ENCODE measurements at regions not wholly inside any gene's neighbourhood (a gene's known extent, or its start where the extent isn't known, plus 50 kb on each side); places are given as distances from the start of the nearest gene placed in this dataset.

DNA sequence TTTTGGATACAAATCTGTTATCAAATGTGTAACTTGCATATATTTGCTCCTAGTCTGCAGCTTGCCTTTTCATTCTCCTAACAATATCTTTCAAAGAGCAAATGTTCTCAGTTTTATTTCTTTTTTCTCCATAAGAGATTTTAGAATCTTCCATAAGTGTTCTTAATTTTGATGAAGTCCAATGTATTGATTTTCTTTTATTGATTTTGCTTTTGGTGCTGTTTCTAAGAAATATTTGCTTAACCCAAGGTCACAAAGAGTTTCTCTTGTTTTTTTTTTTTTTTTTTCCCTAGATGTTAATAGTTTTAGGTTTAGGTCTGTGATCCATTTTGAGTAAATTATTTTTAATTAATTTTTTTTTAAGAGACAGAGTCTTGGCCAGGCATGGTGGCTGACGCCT, 75.8 kb upstream of the SPRED2 start:
- no peak overlapping the region for H3K4me3 ChIP-seq (replicated peaks in 1 of 3)
- no peaks in the 10 kb centered on the region for H3K4me1 ChIP-seq
- no peaks in the 10 kb centered on the region for H3K9me3 ChIP-seq
- H3K27ac ChIP-seq = no peak overlapping the region
- 100% methylated on average over 1 of the region's 1 CpG for WGBS, 2 donors
- intact Hi-C loops (cut with DNase I) = no loop called here
- no peaks in the 10 kb centered on the region for H3K27me3 ChIP-seq
- DNase-seq = no peak
- no peaks in the 10 kb centered on the region for H3K36me3 ChIP-seq
- TF ChIP-seq, protein P1, sequence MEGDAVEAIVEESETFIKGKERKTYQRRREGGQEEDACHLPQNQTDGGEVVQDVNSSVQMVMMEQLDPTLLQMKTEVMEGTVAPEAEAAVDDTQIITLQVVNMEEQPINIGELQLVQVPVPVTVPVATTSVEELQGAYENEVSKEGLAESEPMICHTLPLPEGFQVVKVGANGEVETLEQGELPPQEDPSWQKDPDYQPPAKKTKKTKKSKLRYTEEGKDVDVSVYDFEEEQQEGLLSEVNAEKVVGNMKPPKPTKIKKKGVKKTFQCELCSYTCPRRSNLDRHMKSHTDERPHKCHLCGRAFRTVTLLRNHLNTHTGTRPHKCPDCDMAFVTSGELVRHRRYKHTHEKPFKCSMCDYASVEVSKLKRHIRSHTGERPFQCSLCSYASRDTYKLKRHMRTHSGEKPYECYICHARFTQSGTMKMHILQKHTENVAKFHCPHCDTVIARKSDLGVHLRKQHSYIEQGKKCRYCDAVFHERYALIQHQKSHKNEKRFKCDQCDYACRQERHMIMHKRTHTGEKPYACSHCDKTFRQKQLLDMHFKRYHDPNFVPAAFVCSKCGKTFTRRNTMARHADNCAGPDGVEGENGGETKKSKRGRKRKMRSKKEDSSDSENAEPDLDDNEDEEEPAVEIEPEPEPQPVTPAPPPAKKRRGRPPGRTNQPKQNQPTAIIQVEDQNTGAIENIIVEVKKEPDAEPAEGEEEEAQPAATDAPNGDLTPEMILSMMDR (IDR thresholded peaks at IDR 0.05) = no peak
- no peak for TF ChIP-seq POLR2A (IDR thresholded peaks at IDR 0.05)

DNA sequence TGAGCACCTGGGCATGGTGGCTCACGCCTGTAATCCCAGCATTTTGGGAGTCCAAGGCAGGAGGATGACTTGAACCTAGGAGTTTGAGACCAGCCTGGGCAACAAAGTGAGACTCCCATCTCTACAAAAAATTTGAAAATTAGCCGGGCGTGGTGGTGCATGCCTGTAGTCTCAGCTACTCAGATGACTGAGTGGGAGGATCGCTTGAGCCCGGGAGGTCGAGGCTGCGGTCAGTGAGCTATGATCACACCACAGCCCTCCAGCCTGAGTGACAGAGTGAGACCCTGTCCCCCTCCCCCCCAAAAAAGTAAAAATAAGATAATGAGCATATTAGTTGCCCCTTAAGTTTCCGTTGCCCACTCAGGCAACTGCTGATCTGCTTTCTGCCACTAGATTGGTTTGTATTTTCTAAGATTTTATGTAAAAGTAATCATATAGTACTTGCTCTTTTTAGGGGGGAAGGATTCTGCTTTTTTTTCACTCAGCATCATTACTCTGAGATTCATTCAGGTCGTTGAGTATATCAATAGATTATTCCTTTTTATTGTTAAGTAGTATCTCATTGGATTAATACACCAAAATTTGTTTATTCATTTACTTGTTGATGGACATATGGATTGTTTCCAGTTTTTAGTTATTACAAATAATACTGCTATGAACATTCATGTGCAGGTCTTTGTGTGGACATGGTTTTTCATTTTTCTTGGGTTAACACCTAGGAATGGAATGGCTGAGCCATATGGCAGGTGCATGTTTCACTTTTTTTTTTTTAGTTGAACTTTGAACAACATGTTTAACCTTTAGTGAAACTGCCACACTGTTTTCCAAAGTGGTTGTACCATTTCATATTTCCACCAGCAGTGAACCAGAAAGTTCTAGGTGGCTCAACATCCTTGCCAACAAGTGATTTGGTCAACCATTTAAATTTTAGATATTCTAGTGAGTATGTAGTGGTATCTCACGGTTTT, 75.0 kb upstream of the SPRED2 start:
- no peaks in the 10 kb centered on the region for H3K27me3 ChIP-seq
- H3K9me3 ChIP-seq = no peaks in the 10 kb centered on the region
- no peak overlapping the region for H3K27ac ChIP-seq
- no peak overlapping the region for H3K4me3 ChIP-seq (replicated peaks in 1 of 3)
- TF ChIP-seq, protein P1 (IDR thresholded peaks at IDR 0.05) = no peak
- TF ChIP-seq POLR2A (IDR thresholded peaks at IDR 0.05) = no peak
- WGBS, 2 donors = 91 to 96% methylated on average over 10 of the region's 10 CpGs
- no peaks in the 10 kb centered on the region for H3K36me3 ChIP-seq
- DNase-seq = no peak
- intact Hi-C loops (cut with DNase I) = no loop called here
- no peaks in the 10 kb centered on the region for H3K4me1 ChIP-seq

DNA sequence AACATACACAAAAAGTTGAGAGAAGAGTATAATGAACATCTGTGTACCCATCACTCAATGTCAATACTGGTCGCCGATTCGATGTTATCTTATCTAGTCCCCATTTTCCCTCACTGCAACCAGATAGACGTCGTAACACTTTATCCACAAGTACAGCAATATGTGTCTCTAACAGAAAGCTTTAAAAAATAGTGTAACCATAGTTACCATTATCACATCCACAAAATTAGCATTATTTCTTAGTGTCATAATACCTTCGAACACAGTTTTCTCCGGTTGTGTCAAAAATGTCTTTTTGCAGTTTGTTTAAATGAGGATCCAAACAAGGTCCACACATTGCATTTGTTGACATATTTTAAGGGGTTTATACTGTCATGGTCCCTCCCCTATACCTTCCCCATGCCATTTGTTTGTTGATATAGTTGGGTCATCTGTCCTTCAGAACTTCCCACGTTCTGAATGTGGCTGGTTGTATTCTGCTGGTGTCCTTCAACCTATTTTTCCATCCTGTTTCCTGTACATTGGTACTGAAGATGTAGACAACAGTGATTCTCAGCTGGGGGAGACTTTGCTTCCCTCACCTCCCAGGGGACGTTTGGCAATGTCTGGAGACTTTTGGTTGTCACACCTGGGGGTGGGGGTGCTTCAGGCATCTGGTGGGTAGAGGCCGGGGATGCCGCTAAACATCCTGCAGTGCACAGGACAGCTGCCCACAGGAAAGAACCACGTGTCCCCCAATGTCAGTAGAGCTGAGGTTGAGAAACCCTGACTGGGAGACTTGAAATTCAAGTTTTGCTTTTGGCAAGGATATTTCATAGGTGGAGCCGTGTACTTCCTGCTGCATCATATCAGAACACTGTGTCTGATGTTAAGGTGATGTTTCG, 72.7 kb upstream of the SPRED2 start:
- H3K4me1 ChIP-seq = no peaks in the 10 kb centered on the region
- intact Hi-C loops (cut with DNase I) = no loop called here
- H3K4me3 ChIP-seq (replicated peaks in 1 of 3) = no peak overlapping the region
- H3K36me3 ChIP-seq = no peaks in the 10 kb centered on the region
- WGBS, 2 donors = 67 to 74% methylated on average over 14 of the region's 14 CpGs
- no peak for DNase-seq
- no peak overlapping the region for H3K27ac ChIP-seq
- no peaks in the 10 kb centered on the region for H3K27me3 ChIP-seq
- TF ChIP-seq POLR2A (IDR thresholded peaks at IDR 0.05) = no peak
- TF ChIP-seq, protein P1 (IDR thresholded peaks at IDR 0.05) = no peak
- no peaks in the 10 kb centered on the region for H3K9me3 ChIP-seq

DNA sequence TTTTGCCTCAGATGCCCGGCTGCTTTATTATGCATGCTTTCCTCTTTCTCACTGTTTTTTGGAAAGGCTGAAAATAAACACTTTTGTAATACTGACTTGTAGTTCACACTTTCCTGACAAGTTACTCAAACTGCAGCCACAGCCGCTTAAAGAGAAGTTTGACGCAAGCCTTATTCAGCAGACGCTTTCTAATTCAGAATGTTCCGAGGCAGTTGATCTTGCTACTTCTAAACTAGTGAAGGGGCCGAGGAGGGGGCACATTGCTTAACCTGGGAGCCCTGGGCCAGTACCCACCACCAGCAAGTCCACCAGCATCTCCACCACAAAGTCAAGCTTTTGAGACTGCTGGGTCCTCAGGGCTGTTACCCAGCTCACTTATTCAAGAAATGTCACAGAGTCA, 71.8 kb upstream of the SPRED2 start:
- 83 to 91% methylated on average over 6 of the region's 6 CpGs for WGBS, 2 donors
- H3K4me3 ChIP-seq (replicated peaks in 1 of 3) = no peak overlapping the region
- no peaks in the 10 kb centered on the region for H3K27me3 ChIP-seq
- H3K9me3 ChIP-seq = no peaks in the 10 kb centered on the region
- H3K36me3 ChIP-seq = no peaks in the 10 kb centered on the region
- DNase-seq = no peak
- intact Hi-C loops (cut with DNase I) = no loop called here
- no peak for TF ChIP-seq POLR2A (IDR thresholded peaks at IDR 0.05)
- TF ChIP-seq, protein P1 (IDR thresholded peaks at IDR 0.05) = no peak
- H3K4me1 ChIP-seq = no peaks in the 10 kb centered on the region
- no peak overlapping the region for H3K27ac ChIP-seq
